CD4-positive, alpha-beta memory T cell (primary cell): ENCODE measurements at regions not wholly inside any gene's neighbourhood (a gene's known extent, or its start where the extent isn't known, plus 50 kb on each side); places are given as distances from the start of the nearest gene placed in this dataset.

Experiments
- CTCF ChIA-PET: fragments of 350-600 bp; sonication (Branson Sonifier 250); formaldehyde crosslinking; loops from one replicate; lab custom pipeline; 2021; ENCODE audit warnings: inconsistent platforms; ENCODE audit not compliant: partially characterized antibody; lab: Charles Lee
- POLR2A ChIA-PET: fragments of 350-600 bp; sonication (Branson Sonifier 250); formaldehyde crosslinking; loops from one replicate; lab custom pipeline; 2021; ENCODE audit not compliant: partially characterized antibody; lab: Charles Lee
- DNase-seq, 5 donors: peaks; one replicate each; pipeline versions ENCODE4 v3.0.0 to v3.0.0-alpha.2; 2020 to 2022; ENCODE audit warnings: mixed read lengths in 1 of 5
- H3K27ac ChIP-seq: one replicate; pipeline ENCODE4 v1.7.0; 2013; ENCODE audit warnings: low read depth, low read length
- H3K27me3 ChIP-seq: 2 replicates; pipeline ENCODE4 v1.7.0; 2013; ENCODE audit warnings: mild to moderate bottlenecking, low read length, moderate library complexity; ENCODE audit not compliant: insufficient read depth
- H3K36me3 ChIP-seq: 2 replicates; pipeline ENCODE4 v1.7.0; 2013; ENCODE audit warnings: mild to moderate bottlenecking, low read length, moderate library complexity; ENCODE audit not compliant: insufficient read depth
- H3K4me1 ChIP-seq: 2 replicates; pipeline ENCODE4 v1.7.0; 2013; ENCODE audit warnings: mild to moderate bottlenecking, low read length, moderate library complexity; ENCODE audit not compliant: insufficient read depth
- H3K4me3 ChIP-seq, 2 donors: one replicate each; pipeline ENCODE4 v1.7.0; 2013; ENCODE audit warnings: low read length in 2 of 2, mild to moderate bottlenecking in 1 of 2
- H3K9me3 ChIP-seq, 2 donors: one replicate each; pipeline ENCODE4 v1.7.0; 2013; ENCODE audit warnings: low read length in 2 of 2, control low read depth in 1 of 2; ENCODE audit not compliant: control insufficient read depth in 1 of 2
- H3K27ac Mint-ChIP-seq, 7 donors: one replicate each; pipeline ENCODE4 v1.8.0; 2020 to 2021; ENCODE audit warnings: mixed read lengths in 7 of 7, mild to moderate bottlenecking in 6 of 7, inconsistent platforms in 3 of 7, moderate library complexity in 3 of 7
- H3K27me3 Mint-ChIP-seq, 2 donors: one replicate each; pipeline ENCODE4 v1.8.0; 2020 to 2021; ENCODE audit warnings: mixed read lengths in 2 of 2
- H3K36me3 Mint-ChIP-seq, 2 donors: one replicate each; pipeline ENCODE4 v1.8.0; 2020 to 2021; ENCODE audit warnings: mixed read lengths in 2 of 2, inconsistent platforms in 1 of 2, mild to moderate bottlenecking in 1 of 2
- H3K4me1 Mint-ChIP-seq, 4 donors: one replicate each; pipeline ENCODE4 v1.8.0; 2020 to 2021; ENCODE audit warnings: mixed read lengths in 4 of 4, mild to moderate bottlenecking in 1 of 4
- H3K4me3 Mint-ChIP-seq, 8 donors: one replicate each; pipeline ENCODE4 v1.8.0; 2020 to 2021; ENCODE audit warnings: mixed read lengths in 8 of 8, mild to moderate bottlenecking in 7 of 8, moderate library complexity in 6 of 8, inconsistent platforms in 3 of 8
- H3K9me3 Mint-ChIP-seq, 8 donors: one replicate each; pipeline ENCODE4 v1.8.0; 2020 to 2021; ENCODE audit warnings: mixed read lengths in 8 of 8, mild to moderate bottlenecking in 5 of 8, inconsistent platforms in 3 of 8, moderate library complexity in 1 of 8
- intact Hi-C: fragments of 100-400 bp; cut with micrococcal nuclease; formaldehyde crosslinking; loops from one replicate; pipeline ENCODE4 v1.15.1; 2023

- Histone ChIP-seq H3K27ac (no peak overlapping the region), H3K27me3 (no peaks in the 10 kb centered on the region), H3K9me3 (no peaks in the 10 kb centered on the region), H3K36me3 (no peaks in the 10 kb centered on the region), H3K4me3 (no peak overlapping the region), H3K4me1 (no peaks in the 10 kb centered on the region)
- no peaks in the 10 kb centered on the region for H3K36me3 Mint-ChIP-seq
- POLR2A ChIA-PET, result no interaction called here
- H3K4me3 Mint-ChIP-seq, result no peak overlapping the region
- peaks cover 3% of the 10 kb centered on the region in 2 donors for H3K27me3 Mint-ChIP-seq
- H3K9me3 Mint-ChIP-seq, result peaks cover 0 to 6% (median 0%) of the 10 kb centered on the region in 8 donors
- no peaks in the 10 kb centered on the region for H3K4me1 Mint-ChIP-seq
- DNase-seq, result no peak
- CTCF ChIA-PET, result no interaction called here
- H3K27ac Mint-ChIP-seq, result no peak overlapping the region
- intact Hi-C loops, result no loop called here
These were observed 82.2 kb upstream of the HABP2 start for GRCh38 chr10:113470372-113471240.

GRCh38 chr10:113471241-113471996 lies 81.4 kb upstream of the HABP2 start:
- no peaks in the 10 kb centered on the region for H3K4me1 ChIP-seq
- Mint-ChIP-seq H3K4me1 (no peaks in the 10 kb centered on the region), H3K9me3 (peaks cover 0 to 6% (median 0%) of the 10 kb centered on the region in 8 donors), H3K27ac (no peak overlapping the region), H3K27me3 (peaks cover 2 to 3% of the 10 kb centered on the region in 2 donors), H3K4me3 (no peak overlapping the region), H3K36me3 (no peaks in the 10 kb centered on the region)
- no peaks in the 10 kb centered on the region for H3K27me3 ChIP-seq
- no peak overlapping the region for H3K27ac ChIP-seq
- no peaks in the 10 kb centered on the region for H3K36me3 ChIP-seq
- intact Hi-C loops, result no loop called here
- CTCF ChIA-PET, result no interaction called here
- POLR2A ChIA-PET, result no interaction called here
- H3K9me3 ChIP-seq, result no peaks in the 10 kb centered on the region
- no peak for DNase-seq
- no peak overlapping the region for H3K4me3 ChIP-seq

- Histone ChIP-seq H3K9me3 (no peaks in the 10 kb centered on the region), H3K4me1 (no peaks in the 10 kb centered on the region), H3K27me3 (no peaks in the 10 kb centered on the region), H3K27ac (no peak overlapping the region), H3K4me3 (no peak overlapping the region), H3K36me3 (no peaks in the 10 kb centered on the region)
- no peak for DNase-seq
- Mint-ChIP-seq H3K9me3 (peaks cover 0 to 6% (median under 1%) of the 10 kb centered on the region in 8 donors), H3K27me3 (peaks cover 2 to 3% of the 10 kb centered on the region in 2 donors), H3K36me3 (no peaks in the 10 kb centered on the region), H3K4me1 (no peaks in the 10 kb centered on the region), H3K4me3 (no peak overlapping the region), H3K27ac (no peak overlapping the region)
- POLR2A ChIA-PET, result no interaction called here
- intact Hi-C loops, result no loop called here
- CTCF ChIA-PET, result no interaction called here
These were observed 79.8 kb upstream of the HABP2 start for GRCh38 chr10:113473011-113473410.

GRCh38 chr10:113473851-113474250 lies 79.0 kb upstream of the HABP2 start:
- DNase-seq, result no peak
- H3K4me3 Mint-ChIP-seq, result no peak overlapping the region
- no peaks in the 10 kb centered on the region for H3K4me1 Mint-ChIP-seq
- Histone ChIP-seq H3K36me3 (no peaks in the 10 kb centered on the region), H3K4me3 (no peak overlapping the region), H3K27me3 (no peaks in the 10 kb centered on the region), H3K4me1 (no peaks in the 10 kb centered on the region), H3K27ac (no peak overlapping the region), H3K9me3 (peaks cover 0 to under 1% of the 10 kb centered on the region in 2 donors)
- ChIA-PET POLR2A (no interaction called here), CTCF (no interaction called here)
- intact Hi-C loops, result no loop called here
- peaks cover 2 to 3% of the 10 kb centered on the region in 2 donors for H3K27me3 Mint-ChIP-seq
- H3K9me3 Mint-ChIP-seq, result peaks cover 0 to 13% (median 7%) of the 10 kb centered on the region in 8 donors
- no peaks in the 10 kb centered on the region for H3K36me3 Mint-ChIP-seq
- no peak overlapping the region for H3K27ac Mint-ChIP-seq

GRCh38 chr10:113474752-113475151 lies 78.1 kb upstream of the HABP2 start:
- intact Hi-C loops, result no loop called here
- Mint-ChIP-seq H3K4me1 (no peaks in the 10 kb centered on the region), H3K27me3 (peaks cover 2 to 3% of the 10 kb centered on the region in 2 donors), H3K4me3 (no peak overlapping the region), H3K9me3 (peaks cover 0 to 22% (median 14%) of the 10 kb centered on the region in 8 donors), H3K27ac (peak overlapping the region in 1 of 7 donors; percentile 19), H3K36me3 (peaks cover 0 to 4% of the 10 kb centered on the region in 2 donors)
- no peak overlapping the region for H3K4me3 ChIP-seq
- no peaks in the 10 kb centered on the region for H3K36me3 ChIP-seq
- no peak overlapping the region for H3K27ac ChIP-seq
- no peaks in the 10 kb centered on the region for H3K4me1 ChIP-seq
- peaks cover 0 to 7% of the 10 kb centered on the region in 2 donors for H3K9me3 ChIP-seq
- ChIA-PET POLR2A (no interaction called here), CTCF (no interaction called here)
- no peaks in the 10 kb centered on the region for H3K27me3 ChIP-seq
- DNase-seq, result no peak

- intact Hi-C loops, result no loop called here
- no peak overlapping the region for H3K4me3 Mint-ChIP-seq
- peaks cover 0 to 28% (median 21%) of the 10 kb centered on the region in 8 donors for H3K9me3 Mint-ChIP-seq
- Histone ChIP-seq H3K4me3 (no peak overlapping the region), H3K27ac (no peak overlapping the region), H3K4me1 (no peaks in the 10 kb centered on the region), H3K9me3 (peaks cover 0 to 11% of the 10 kb centered on the region in 2 donors), H3K27me3 (no peaks in the 10 kb centered on the region), H3K36me3 (no peaks in the 10 kb centered on the region)
- DNase-seq, result no peak
- H3K27me3 Mint-ChIP-seq, result peaks cover 2 to 3% of the 10 kb centered on the region in 2 donors
- H3K36me3 Mint-ChIP-seq, result peaks cover 0 to 4% of the 10 kb centered on the region in 2 donors
- CTCF ChIA-PET, result no interaction called here
- POLR2A ChIA-PET, result no interaction called here
- H3K4me1 Mint-ChIP-seq, result no peaks in the 10 kb centered on the region
- H3K27ac Mint-ChIP-seq, result no peak overlapping the region
These were observed 77.5 kb upstream of the HABP2 start for GRCh38 chr10:113475381-113475807.

GRCh38 chr10:113476191-113476590 lies 76.7 kb upstream of the HABP2 start:
- Mint-ChIP-seq H3K27me3 (peaks cover 2 to 3% of the 10 kb centered on the region in 2 donors), H3K27ac (no peak overlapping the region), H3K9me3 (peaks cover 0 to 32% (median 26%) of the 10 kb centered on the region in 8 donors), H3K36me3 (peaks cover 0 to 4% of the 10 kb centered on the region in 2 donors), H3K4me3 (no peak overlapping the region), H3K4me1 (no peaks in the 10 kb centered on the region)
- Histone ChIP-seq H3K36me3 (no peaks in the 10 kb centered on the region), H3K9me3 (peaks cover 0 to 11% of the 10 kb centered on the region in 2 donors), H3K27me3 (no peaks in the 10 kb centered on the region), H3K4me1 (no peaks in the 10 kb centered on the region), H3K27ac (no peak overlapping the region), H3K4me3 (no peak overlapping the region)
- intact Hi-C loops, result no loop called here
- DNase-seq, result no peak
- CTCF ChIA-PET, result no interaction called here
- POLR2A ChIA-PET, result no interaction called here
